ENCODE measurements at regions not wholly inside any gene's neighbourhood (a gene's known extent, or its start where the extent isn't known, plus 50 kb on each side); places are given as distances from the start of the nearest gene placed in this dataset.

GRCh38 chr12:53849113-53849512 is 89.5 kb upstream of the HOXC13 start:
- H2BK5ac ChIP-seq (ENCODE audit: insufficient read length, low read length) = no peak overlapping the region
- no peak overlapping the region for H3K9ac ChIP-seq (ENCODE audit: extremely low read depth, insufficient read length, low read length)
- H2BK15ac ChIP-seq (ENCODE audit: low read depth, low read length) = no peak overlapping the region
- no peak overlapping the region for H4K8ac ChIP-seq (replicated peaks; ENCODE audit: insufficient read length, low read depth, low read length)
- H3K79me2 ChIP-seq (ENCODE audit: insufficient read depth, low read length) = no peaks in the 10 kb centered on the region
- no peak overlapping the region for H3K4ac ChIP-seq (ENCODE audit: low read depth, low read length)
- no peak overlapping the region for H2AFZ ChIP-seq (ENCODE audit: low read length)
- no peak for TF ChIP-seq CTCF (conservative IDR thresholded peaks at IDR 0.05)
- no peak overlapping the region for H2BK12ac ChIP-seq (ENCODE audit: insufficient read length, low read depth, low read length)
- H3K4me2 ChIP-seq (ENCODE audit: insufficient read depth, insufficient read length, low read length) = no peak overlapping the region
- no CpG with 5 or more reads among the region's 8 CpGs for WGBS (ENCODE audit: extremely low coverage, insufficient read length, low lambda C conversion rate)
- no peak overlapping the region for H3K56ac ChIP-seq (ENCODE audit: insufficient read length, low read depth, low read length)
- no peaks in the 10 kb centered on the region for H4K20me1 ChIP-seq (ENCODE audit: control insufficient read depth, insufficient read depth, insufficient read length)
- H3K27ac Mint-ChIP-seq = no peak overlapping the region
- H3K14ac ChIP-seq (ENCODE audit: insufficient read depth, low read length) = no peak overlapping the region
- no peaks in the 10 kb centered on the region for H3K9me3 Mint-ChIP-seq
- no peaks in the 10 kb centered on the region for H3K9me3 ChIP-seq (ENCODE audit: control insufficient read depth, low read depth, low read length)
- H3K23ac ChIP-seq (ENCODE audit: insufficient read length, low read depth, low read length) = no peak overlapping the region
- no peaks in the 10 kb centered on the region for H3K27me3 ChIP-seq (ENCODE audit: insufficient read depth, low read length)
- no peaks in the 10 kb centered on the region for H3K23me2 ChIP-seq (ENCODE audit: insufficient read length, low read depth, low read length, poor library complexity, severe bottlenecking)
- DNase-seq = no peak
- H2BK20ac ChIP-seq (ENCODE audit: low read depth, low read length, poor library complexity, severe bottlenecking) = no peak overlapping the region
- H3T11ph ChIP-seq (ENCODE audit: low read length) = no peak overlapping the region
- no peak overlapping the region for H2BK120ac ChIP-seq (ENCODE audit: low read depth, low read length, poor library complexity, severe bottlenecking)
- H4K5ac ChIP-seq (ENCODE audit: insufficient read length, low read depth, low read length) = no peak overlapping the region
- H3K27me3 Mint-ChIP-seq (ENCODE audit: low read depth) = peaks cover 41% of the 10 kb centered on the region
- H3K18ac ChIP-seq (ENCODE audit: insufficient read length, low read depth, low read length) = no peak overlapping the region
- H3K27ac ChIP-seq (ENCODE audit: insufficient read length, low read depth, low read length) = no peak overlapping the region
- H4K91ac ChIP-seq (ENCODE audit: insufficient read length, low read depth, low read length) = no peak overlapping the region
- H3K4me1 ChIP-seq (ENCODE audit: insufficient read depth, low read length) = peaks cover 5% of the 10 kb centered on the region; the same call in 1 of the 2 replicates
- no peaks in the 10 kb centered on the region for H3K79me1 ChIP-seq (ENCODE audit: insufficient read depth, low read depth, low read length, poor library complexity, severe bottlenecking)
- no peak overlapping the region for H2AK5ac ChIP-seq (ENCODE audit: insufficient read length, low read length)
- no peaks in the 10 kb centered on the region for H3K36me3 Mint-ChIP-seq (ENCODE audit: insufficient read depth in 1 of 3, low read depth in 3 of 3)
- H3K4me3 Mint-ChIP-seq = no peak overlapping the region
- H3K4me1 Mint-ChIP-seq = peaks cover 5 to 8% of the 10 kb centered on the region in 2 experiments; a peak in 3 of 4 replicates
